ENCODE measurements at regions not wholly inside any gene's neighbourhood (a gene's known extent, or its start where the extent isn't known, plus 50 kb on each side); places are given as distances from the start of the nearest gene placed in this dataset.

GRCh38 chr5:88376728-88377127 lies 108.1 kb upstream of the TMEM161B start:
- no peak for FAIRE-seq
- H2BK5ac ChIP-seq (ENCODE audit: low read depth, low read length): no peak overlapping the region
- H3K4me2 ChIP-seq (ENCODE audit: insufficient read depth in 1 of 2, low read depth in 2 of 2, low read length in 2 of 2): no peak overlapping the region
- H3K23me2 ChIP-seq (ENCODE audit: low read depth, low read length): no peaks in the 10 kb centered on the region
- H3K27ac ChIP-seq (ENCODE audit: low read depth, low read length): no peak overlapping the region
- H4K5ac ChIP-seq (ENCODE audit: insufficient read length, low read depth, low read length): no peak overlapping the region
- no peak overlapping the region for H3K18ac ChIP-seq (ENCODE audit: extremely low read depth, low read length)
- no peaks in the 10 kb centered on the region for H3K27me3 ChIP-seq (replicated peaks in 1 of 4; ENCODE audit: control insufficient read depth in 3 of 4, extremely low read depth in 1 of 4, insufficient read depth in 3 of 4, low read length in 3 of 4)
- 80% methylated on average over 5 of the region's 5 CpGs; no CpG with 5 or more reads in 1 of the 2 experiments for WGBS, 2 experiments (ENCODE audit: extremely low coverage in 1 of 2, insufficient coverage in 1 of 2, insufficient read length in 1 of 2, insufficient replicate concordance in 2 of 2, low coverage in 1 of 2, low lambda C conversion rate in 2 of 2, missing lambda C conversion rate in 1 of 2)
- H3K9ac ChIP-seq (replicated peaks in 1 of 4; ENCODE audit: extremely low read depth in 1 of 4, low read depth in 3 of 4, low read length in 3 of 4): no peak overlapping the region
- no peak overlapping the region for H2BK12ac ChIP-seq (ENCODE audit: low read depth, low read length)
- ChIA-PET CTCF (ENCODE audit: partially characterized antibody) (interaction anchor here (0.7 kb wide), 1 partner anchor 11 kb away, joined by 3 read pairs; no protein-coding TSS in a partner anchor), POLR2A (ENCODE audit: partially characterized antibody) (interaction anchor here (2.9 kb wide), 1 partner anchor 12 kb away, joined by 8 read pairs; no protein-coding TSS in a partner anchor)
- no peak overlapping the region for H4K91ac ChIP-seq (replicated peaks; ENCODE audit: insufficient read length, low read length)
- H2BK20ac ChIP-seq (ENCODE audit: low read length): no peak overlapping the region
- no peaks in the 10 kb centered on the region for H3K79me2 ChIP-seq (ENCODE audit: control insufficient read depth in 1 of 2, insufficient read depth in 2 of 2, low read length in 2 of 2)
- no peaks in the 10 kb centered on the region for H3K79me1 ChIP-seq (ENCODE audit: low read depth, low read length)
- H3K23ac ChIP-seq (ENCODE audit: insufficient read length): no peak overlapping the region
- no peak overlapping the region for H2AK5ac ChIP-seq (ENCODE audit: low read depth, low read length)
- H2BK120ac ChIP-seq (replicated peaks; ENCODE audit: low read depth, low read length): no peak overlapping the region
- no peak overlapping the region for H2AFZ ChIP-seq (ENCODE audit: low read length)
- no peak overlapping the region for H2BK15ac ChIP-seq (ENCODE audit: low read length)
- H3K4me1 ChIP-seq (replicated peaks in 1 of 4; ENCODE audit: control insufficient read depth in 3 of 4, insufficient read depth in 4 of 4, low read length in 3 of 4): no peaks in the 10 kb centered on the region
- H3K9me3 ChIP-seq (ENCODE audit: insufficient read depth in 2 of 2, low read depth in 1 of 2, low read length in 1 of 2): no peaks in the 10 kb centered on the region
- H3K14ac ChIP-seq (ENCODE audit: insufficient read length): no peak overlapping the region
- H3K4me3 ChIP-seq (ENCODE audit: extremely low read depth in 1 of 4, insufficient read depth in 2 of 4, low read depth in 3 of 4, low read length in 4 of 4): no peak overlapping the region
- H3K36me3 ChIP-seq (ENCODE audit: control insufficient read depth in 2 of 4, insufficient read depth in 4 of 4, low read length in 3 of 4): no peaks in the 10 kb centered on the region
- no peak overlapping the region for H3K4ac ChIP-seq (replicated peaks; ENCODE audit: insufficient read length, low read depth, low read length)
- H4K20me1 ChIP-seq (replicated peaks in 1 of 2; ENCODE audit: control insufficient read depth in 1 of 2, insufficient read depth in 2 of 2, low read length in 2 of 2): no peaks in the 10 kb centered on the region
- no peak for DNase-seq (ENCODE audit: low read depth in 1 of 2, low spot score in 2 of 2)
- H4K8ac ChIP-seq (ENCODE audit: extremely low read depth, insufficient read depth, low read length): no peak overlapping the region
- H3K56ac ChIP-seq (replicated peaks; ENCODE audit: insufficient read length, low read depth, low read length): no peak overlapping the region
- no peak for TF ChIP-seq EP300 (IDR thresholded peaks at IDR 0.05; ENCODE audit: borderline replicate concordance in 1 of 2, low read depth in 2 of 2, low read length in 2 of 2)
- no peak for TF ChIP-seq CREB1 (IDR thresholded peaks at IDR 0.05)
- TF ChIP-seq TCF12 (IDR thresholded peaks at IDR 0.05; ENCODE audit: low read depth, low read length): no peak
- no peak for TF ChIP-seq CTCF (IDR thresholded peaks at IDR 0.05; ENCODE audit: control extremely low read depth in 1 of 3, insufficient read depth in 1 of 3, low read depth in 1 of 3, low read length in 3 of 3)
- TF ChIP-seq RAD21 (IDR thresholded peaks at IDR 0.05 in 1 of 2, conservative IDR thresholded peaks at IDR 0.05 in 1 of 2; ENCODE audit: low read depth in 2 of 2, low read length in 2 of 2): no peak
- no peak for TF ChIP-seq JUND (IDR thresholded peaks at IDR 0.05; ENCODE audit: low read length)
- TF ChIP-seq SP4 (IDR thresholded peaks at IDR 0.05; ENCODE audit: low read length): no peak
- no peak for TF ChIP-seq MAX (IDR thresholded peaks at IDR 0.05)
- TF ChIP-seq YY1 (IDR thresholded peaks at IDR 0.05; ENCODE audit: low read depth, low read length): no peak
- no peak for TF ChIP-seq NANOG (IDR thresholded peaks at IDR 0.05; ENCODE audit: insufficient read depth, low read depth, low read length, poor library complexity, severe bottlenecking)
- TF ChIP-seq, protein P1, sequence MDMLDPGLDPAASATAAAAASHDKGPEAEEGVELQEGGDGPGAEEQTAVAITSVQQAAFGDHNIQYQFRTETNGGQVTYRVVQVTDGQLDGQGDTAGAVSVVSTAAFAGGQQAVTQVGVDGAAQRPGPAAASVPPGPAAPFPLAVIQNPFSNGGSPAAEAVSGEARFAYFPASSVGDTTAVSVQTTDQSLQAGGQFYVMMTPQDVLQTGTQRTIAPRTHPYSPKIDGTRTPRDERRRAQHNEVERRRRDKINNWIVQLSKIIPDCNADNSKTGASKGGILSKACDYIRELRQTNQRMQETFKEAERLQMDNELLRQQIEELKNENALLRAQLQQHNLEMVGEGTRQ (IDR thresholded peaks at IDR 0.05; ENCODE audit: low read length): no peak
